MCF 10A (cell line): ENCODE measurements at regions not wholly inside any gene's neighbourhood (a gene's known extent, or its start where the extent isn't known, plus 50 kb on each side); places are given as distances from the start of the nearest gene placed in this dataset.

ENCODE experiments used
- BruUV-seq: library from RNA; stranded (reverse); fragments of 400-500 nt; replicated peaks from 2 replicates; lab custom pipeline; 2021; lab: Mats Ljungman, UMichigan
- CTCF ChIA-PET: fragments of 300-600 bp; sonication (Branson Sonifier 250); formaldehyde crosslinking; extraction: SDS; loops from one replicate; lab custom pipeline; 2021; ENCODE audit warnings: antibody characterized with exemption, inconsistent platforms; lab: Yijun Ruan, JAX
- POLR2A ChIA-PET: fragments of 300-600, 350-650 bp; sonication (Branson Sonifier 250); formaldehyde crosslinking; extraction: SDS; loops from one replicate; lab custom pipeline; 2020; ENCODE audit warnings: antibody characterized with exemption, inconsistent platforms; lab: Yijun Ruan, JAX
- DNase-seq: peaks from one replicate; pipeline ENCODE4 v3.0.0-alpha.2; 2018; ENCODE audit not compliant: unreplicated experiment
- H3K27ac Mint-ChIP-seq: one replicate; pipeline ENCODE4 v1.8.0; 2022; ENCODE audit warnings: mild to moderate bottlenecking, low read depth, mixed read lengths; ENCODE audit not compliant: unreplicated experiment
- H3K27me3 Mint-ChIP-seq: one replicate; pipeline ENCODE4 v1.8.0; 2022; ENCODE audit warnings: mixed read lengths; ENCODE audit not compliant: insufficient read depth, unreplicated experiment
- H3K36me3 Mint-ChIP-seq: one replicate; pipeline ENCODE4 v1.8.0; 2022; ENCODE audit warnings: mild to moderate bottlenecking, moderate library complexity, mixed read lengths; ENCODE audit not compliant: insufficient read depth, unreplicated experiment
- H3K4me1 Mint-ChIP-seq: one replicate; pipeline ENCODE4 v1.8.0; 2022; ENCODE audit warnings: mixed read lengths; ENCODE audit not compliant: insufficient read depth, unreplicated experiment
- H3K4me3 Mint-ChIP-seq: one replicate; pipeline ENCODE4 v1.8.0; 2022; ENCODE audit warnings: mild to moderate bottlenecking, moderate library complexity, mixed read lengths; ENCODE audit not compliant: unreplicated experiment
- H3K9me3 Mint-ChIP-seq: one replicate; pipeline ENCODE4 v1.8.0; 2022; ENCODE audit warnings: mixed read lengths; ENCODE audit not compliant: unreplicated experiment
- CTCF ChIP-seq: fragments of 200-600 bp; IDR thresholded peaks from one replicate; pipeline ENCODE4 v1.8.0; 2022; ENCODE audit warnings: antibody characterized with exemption, mild to moderate bottlenecking; ENCODE audit not compliant: unreplicated experiment
- intact Hi-C: fragments of 100-400 bp; cut with micrococcal nuclease; formaldehyde crosslinking; loops from 2 replicates; pipeline ENCODE4 v1.14.1; 2022

- no peak for TF ChIP-seq CTCF
- Mint-ChIP-seq H3K9me3 (no peaks in the 10 kb centered on the region), H3K27ac (no peak overlapping the region), H3K4me3 (no peak overlapping the region), H3K27me3 (no peaks in the 10 kb centered on the region), H3K36me3 (no peaks in the 10 kb centered on the region), H3K4me1 (peaks cover 22% of the 10 kb centered on the region)
- ChIA-PET POLR2A (interaction anchor here (0.6 to 1.9 kb wide), 2 partner anchors 19 to 228 kb away, joined by 4 to 5 read pairs; no protein-coding TSS in a partner anchor), CTCF (interaction anchor here (0.6 to 1.2 kb wide), 3 partner anchors 10 to 13 kb away, joined by 3 to 4 read pairs (median 3); no protein-coding TSS in a partner anchor)
- intact Hi-C loops: loop anchor here (5.0 kb wide), 1 partner anchor 175 kb away; no protein-coding TSS in a partner anchor
- no peak for DNase-seq
- no TSS peak for BruUV-seq
Observed at GRCh38 chr4:186901850-186902249, 178.2 kb upstream of the FAT1 start.

GRCh38 chr4:186902361-186902760 lies 178.7 kb upstream of the FAT1 start:
- POLR2A ChIA-PET: interaction anchor here (1.9 kb wide), 1 partner anchor 18 kb away, joined by 5 read pairs; no protein-coding TSS in a partner anchor
- TF ChIP-seq CTCF: no peak
- Mint-ChIP-seq H3K27ac (no peak overlapping the region), H3K4me1 (peaks cover 22% of the 10 kb centered on the region), H3K4me3 (no peak overlapping the region), H3K9me3 (no peaks in the 10 kb centered on the region), H3K27me3 (no peaks in the 10 kb centered on the region), H3K36me3 (no peaks in the 10 kb centered on the region)
- no TSS peak for BruUV-seq
- CTCF ChIA-PET: interaction anchor here (0.8 to 1.2 kb wide), 3 partner anchors 12 to 55 kb away, joined by 3 read pairs; no protein-coding TSS in a partner anchor
- intact Hi-C loops: loop anchor here (5.0 kb wide), 1 partner anchor 175 kb away; no protein-coding TSS in a partner anchor
- DNase-seq: no peak

- H3K27ac Mint-ChIP-seq: peak overlapping the region; percentile 36
Observed at GRCh38 chr4:186904101-186904500, 180.4 kb upstream of the FAT1 start.

More at GRCh38 chr4:186904101-186904500, 180.4 kb upstream of the FAT1 start:
- no peak for TF ChIP-seq CTCF
- Mint-ChIP-seq H3K36me3 (no peaks in the 10 kb centered on the region), H3K4me3 (no peak overlapping the region), H3K4me1 (peaks cover 22% of the 10 kb centered on the region), H3K9me3 (no peaks in the 10 kb centered on the region), H3K27me3 (no peaks in the 10 kb centered on the region)
- BruUV-seq: no TSS peak
- intact Hi-C loops: loop anchor here (5.0 kb wide), 1 partner anchor 177 kb away; no protein-coding TSS in a partner anchor
- DNase-seq: peak; percentile 78
- CTCF ChIA-PET: interaction anchor here (1.0 kb wide), 1 partner anchor 179 kb away, joined by 3 read pairs; no protein-coding TSS in a partner anchor
- POLR2A ChIA-PET: interaction anchor here (0.6 to 2.7 kb wide), 8 partner anchors 8 to 266 kb away, joined by 3 to 7 read pairs (median 4); partner anchors contain the start of gene FAT1
